Cerebellar nuclear complex (tissue), 1 donor: ENCODE measurements at regions not wholly inside any gene's neighbourhood (a gene's known extent, or its start where the extent isn't known, plus 50 kb on each side); places are given as distances from the start of the nearest gene placed in this dataset.

Source experiments
- DNase-seq, 2 experiments: peaks; one replicate each; lab custom pipeline; 2025; lab: John Stamatoyannopoulos, UW

DNA sequence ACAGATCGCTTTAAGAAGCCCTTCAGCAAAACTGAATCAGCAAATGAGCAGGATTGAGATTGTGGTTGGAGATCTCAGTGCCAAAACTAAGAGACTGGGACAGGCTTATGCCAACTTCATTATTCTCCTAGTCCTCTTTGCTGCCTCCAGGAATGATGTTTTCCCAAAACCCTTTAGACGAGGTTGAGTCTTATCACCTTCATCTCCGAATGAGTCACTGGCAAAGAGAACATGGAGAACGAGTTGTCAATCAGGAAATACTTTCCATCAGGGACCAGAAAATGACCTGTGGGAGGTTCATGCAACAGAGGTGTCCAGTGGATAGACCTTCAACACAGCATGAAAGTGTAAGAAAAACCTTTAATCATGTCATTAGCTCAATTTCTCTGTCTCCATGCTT is 461.5 kb downstream of the RMST start:
- no peak for DNase-seq

DNA sequence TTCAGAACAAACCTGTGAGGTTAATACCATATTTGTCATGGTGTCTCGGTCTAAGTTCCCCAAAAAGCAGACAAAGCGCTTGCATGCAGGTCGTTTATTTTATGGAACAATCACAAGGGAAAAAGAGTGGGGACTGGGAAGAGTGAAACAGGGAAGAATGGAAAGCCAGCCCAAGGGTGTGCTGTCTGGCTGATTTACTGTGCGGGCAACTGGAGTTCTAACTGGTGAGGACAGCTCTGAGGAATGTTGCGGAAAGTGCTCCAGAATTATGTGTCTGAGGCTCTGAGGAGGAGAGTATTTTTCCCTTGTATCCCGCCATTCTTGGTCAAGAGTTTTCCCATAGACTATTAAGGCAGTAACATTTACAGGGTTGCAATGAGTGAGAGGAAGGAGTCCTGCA is 465.4 kb downstream of the RMST start:
- no peak for DNase-seq

DNA sequence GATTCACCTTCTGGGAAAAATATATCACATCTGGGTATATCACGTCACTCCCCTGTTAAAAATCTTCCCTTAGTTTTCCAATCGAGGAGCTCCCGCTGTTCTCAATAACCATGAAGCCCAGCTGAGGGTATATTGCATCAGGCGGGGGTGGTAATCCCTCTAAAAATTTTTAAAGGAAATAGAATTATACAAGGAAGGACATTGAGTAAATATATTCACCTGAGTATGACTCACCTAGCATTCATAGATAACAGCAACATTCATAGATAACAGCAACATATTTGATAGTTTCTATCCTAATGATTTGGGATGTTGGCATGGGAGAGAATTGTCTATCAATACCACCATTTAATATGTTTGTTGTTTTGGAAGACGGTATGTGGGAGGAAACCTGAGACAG is 473.6 kb downstream of the RMST start:
- no peak for DNase-seq

DNA sequence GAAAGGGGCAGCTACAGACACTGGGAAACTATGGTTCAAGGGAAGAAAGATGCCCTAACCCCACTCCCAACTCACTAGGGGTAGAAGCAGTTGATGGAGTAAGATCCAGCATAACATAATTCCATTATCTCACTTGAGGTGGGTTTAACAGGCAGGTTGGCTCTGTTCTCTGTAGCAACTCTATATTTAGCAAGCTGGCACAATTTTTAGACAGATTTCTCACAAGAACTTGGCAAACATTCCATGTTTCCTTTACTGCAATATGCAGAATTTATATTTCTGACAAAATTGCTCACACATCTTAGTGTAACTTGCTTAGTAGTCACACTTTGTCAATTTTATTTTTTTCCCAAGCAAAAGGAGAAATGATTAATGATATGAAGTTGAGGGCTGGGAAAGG is 475.4 kb downstream of the RMST start:
- DNase-seq: no peak

DNA sequence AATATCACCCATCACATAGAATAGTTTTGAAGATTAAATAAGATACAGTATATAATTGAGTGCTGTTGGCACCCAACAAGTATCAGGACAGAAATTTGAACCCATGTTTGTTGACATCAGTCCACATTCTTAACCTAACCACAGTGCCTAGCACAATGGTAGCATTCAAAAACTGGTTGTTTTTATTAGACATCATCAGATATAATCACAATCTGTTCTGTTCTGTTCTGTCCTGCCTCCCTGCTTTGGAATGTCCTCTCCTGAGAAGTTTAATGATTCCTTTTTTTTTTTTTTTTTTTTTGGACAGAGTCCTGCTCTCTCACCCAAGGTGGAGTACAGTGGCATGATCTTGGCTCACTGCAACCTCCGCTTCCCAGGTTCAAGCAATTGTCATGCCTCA is 476.6 kb downstream of the RMST start:
- DNase-seq: no peak

DNA sequence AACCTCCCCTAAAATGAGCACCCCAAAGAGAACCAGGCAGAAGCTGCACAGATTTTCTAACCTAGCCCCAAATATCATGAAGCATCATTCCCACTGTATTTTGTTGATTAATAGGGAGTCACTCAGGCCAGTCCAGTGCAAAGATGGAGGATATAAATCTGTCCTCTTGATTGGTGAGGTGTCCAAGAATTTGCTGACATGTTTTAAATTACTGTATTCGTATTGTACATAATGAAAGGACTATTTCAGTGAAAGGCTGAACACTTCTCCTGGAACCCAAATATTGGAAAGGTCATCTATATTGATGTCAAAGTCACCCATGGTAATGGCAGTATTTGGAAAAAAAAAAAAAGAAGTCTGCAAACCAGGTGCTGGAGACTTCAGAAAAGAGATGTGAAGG is 477.5 kb downstream of the RMST start:
- no peak for DNase-seq

DNA sequence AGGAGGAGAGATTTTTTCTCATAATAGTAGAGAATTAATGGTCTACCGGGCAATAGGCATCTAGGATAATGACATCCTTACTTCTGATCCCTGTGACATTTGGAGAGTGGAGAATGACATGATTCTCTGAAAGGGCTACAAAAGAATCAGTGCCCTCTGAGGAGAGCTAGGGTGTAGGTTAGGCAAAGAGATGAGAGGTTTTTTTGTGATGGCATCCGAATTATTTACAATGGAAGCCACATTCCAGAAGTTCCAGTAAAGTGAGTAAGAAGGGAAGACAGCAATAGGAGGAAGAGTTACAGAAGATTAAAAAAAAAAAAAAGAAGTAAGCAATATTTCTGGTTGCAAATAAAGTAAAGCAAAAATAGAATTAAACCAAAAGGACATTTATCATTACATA is 478.0 kb downstream of the RMST start:
- no peak for DNase-seq

DNA sequence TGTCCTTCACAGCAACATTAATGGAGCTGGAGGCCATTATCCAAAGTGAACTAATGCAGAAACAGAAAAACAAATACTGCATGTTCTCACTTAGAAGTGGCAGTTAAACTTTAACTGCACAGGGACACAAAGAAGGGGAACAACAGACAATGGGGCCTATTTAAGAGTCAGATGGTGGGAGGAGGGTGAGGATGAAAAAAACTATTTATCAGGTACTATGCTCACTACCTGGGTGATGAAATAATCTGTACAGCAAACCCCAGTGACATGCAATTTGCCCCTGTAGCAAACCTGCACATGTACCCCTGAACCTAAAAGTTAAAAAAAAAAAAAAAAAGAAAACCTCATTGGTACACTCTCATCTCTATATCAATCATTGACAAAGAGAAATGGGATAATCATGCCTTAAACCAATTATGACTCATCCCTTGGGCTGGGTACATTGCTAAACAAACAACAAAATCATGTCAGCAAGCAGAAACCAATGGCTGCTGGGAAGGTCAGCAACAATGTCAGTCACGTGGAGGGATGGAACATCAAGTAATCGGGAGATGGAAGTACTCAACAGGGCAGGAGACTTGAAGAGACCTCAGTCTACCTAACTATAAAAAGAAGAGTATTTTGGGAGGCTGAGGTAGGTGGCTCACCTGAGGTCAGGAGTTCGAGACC is 479.2 kb downstream of the RMST start:
- no peak for DNase-seq

DNA sequence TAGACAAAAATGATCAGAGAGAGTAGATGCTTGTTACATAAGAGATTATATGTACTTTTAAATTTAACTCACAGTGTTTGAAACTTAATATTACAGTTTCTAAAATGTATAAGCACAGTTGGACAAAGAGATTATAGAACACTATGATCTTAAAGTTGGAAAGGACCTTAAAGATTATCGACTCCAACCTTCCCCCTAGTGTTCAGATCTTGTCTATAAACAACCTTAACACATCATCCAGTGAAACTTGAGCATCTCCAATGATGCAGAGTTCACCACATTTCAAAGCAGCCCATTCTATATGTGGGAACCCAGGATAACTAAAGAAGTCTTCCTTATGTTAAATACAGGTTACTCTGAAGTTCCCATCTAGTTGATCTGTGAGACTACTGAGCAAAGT is 480.8 kb downstream of the RMST start:
- DNase-seq: no peak

DNA sequence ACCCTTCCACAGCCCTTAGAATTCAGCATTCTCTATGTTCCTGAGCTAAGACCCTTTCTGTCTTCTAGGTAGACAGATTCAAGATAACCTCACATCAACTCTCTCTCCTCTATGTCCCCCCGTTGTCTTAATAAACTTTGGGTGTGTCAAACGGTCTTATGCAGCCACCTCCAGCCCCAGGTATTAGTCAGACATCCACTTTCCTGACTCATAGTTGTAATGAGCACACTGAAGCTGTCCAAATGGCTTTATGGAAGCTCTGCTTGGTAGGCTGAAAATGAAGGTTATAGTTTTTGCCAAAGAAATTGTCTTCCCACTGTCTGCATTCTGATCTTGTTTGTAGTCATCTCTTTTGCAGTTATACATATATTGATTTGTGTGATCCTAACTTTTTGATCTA is 482.0 kb downstream of the RMST start:
- DNase-seq: no peak

DNA sequence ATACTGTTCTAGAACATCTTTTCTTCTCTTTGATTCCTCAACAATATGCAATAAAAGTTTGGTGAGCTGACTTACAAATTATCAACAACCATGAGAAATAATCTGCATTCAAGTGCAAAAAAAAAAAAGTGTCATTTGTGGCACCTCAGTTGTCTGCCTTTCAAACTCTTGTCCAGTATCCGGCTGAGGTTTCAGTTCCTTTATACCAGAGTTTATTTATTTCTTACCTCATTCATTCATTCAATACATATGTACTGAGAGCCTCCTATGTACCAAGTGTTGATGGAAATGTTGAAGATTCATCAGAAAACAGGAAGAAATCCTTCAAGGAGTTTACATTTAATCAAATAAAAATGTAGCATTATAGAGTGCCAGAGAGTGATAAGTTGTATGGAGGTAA is 484.1 kb downstream of the RMST start:
- no peak for DNase-seq

DNA sequence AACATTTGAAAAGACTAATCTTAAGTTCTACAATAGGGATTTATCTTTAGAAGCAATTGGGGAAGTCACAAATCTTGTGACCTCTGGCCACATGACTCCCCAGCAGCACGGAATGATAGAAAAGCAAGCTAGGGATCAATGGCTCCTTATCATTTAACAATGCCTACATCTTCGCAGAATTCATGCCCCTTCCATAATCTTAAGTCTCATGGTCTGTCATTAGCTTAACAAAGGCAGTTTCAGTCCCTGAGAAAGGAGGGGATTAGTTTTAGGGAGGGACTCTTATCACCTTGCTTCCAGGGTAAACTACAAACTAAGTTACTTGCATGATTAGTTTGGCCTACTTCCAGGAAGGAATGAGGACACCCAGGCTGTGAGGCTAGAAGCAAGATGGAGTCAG is 486.0 kb downstream of the RMST start:
- no peak for DNase-seq

DNA sequence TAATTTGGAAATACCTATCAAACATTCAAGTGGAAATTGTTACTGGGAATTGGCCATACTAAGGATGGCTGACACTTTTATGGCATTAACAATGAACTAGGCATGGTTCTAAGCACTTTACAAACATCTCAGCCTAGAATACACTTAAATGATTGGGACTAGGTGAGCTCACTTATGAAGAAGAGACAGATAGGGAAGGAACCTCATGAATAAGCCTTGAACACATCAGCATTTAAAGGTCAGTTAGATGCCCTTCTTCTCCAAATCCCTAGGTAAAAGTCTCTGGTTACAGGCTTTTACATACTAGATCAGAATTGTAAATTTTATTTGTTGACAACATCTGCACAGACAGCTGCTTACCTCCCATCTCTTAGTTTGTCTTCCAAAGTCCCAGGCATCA is 488.6 kb downstream of the RMST start:
- no peak for DNase-seq

DNA sequence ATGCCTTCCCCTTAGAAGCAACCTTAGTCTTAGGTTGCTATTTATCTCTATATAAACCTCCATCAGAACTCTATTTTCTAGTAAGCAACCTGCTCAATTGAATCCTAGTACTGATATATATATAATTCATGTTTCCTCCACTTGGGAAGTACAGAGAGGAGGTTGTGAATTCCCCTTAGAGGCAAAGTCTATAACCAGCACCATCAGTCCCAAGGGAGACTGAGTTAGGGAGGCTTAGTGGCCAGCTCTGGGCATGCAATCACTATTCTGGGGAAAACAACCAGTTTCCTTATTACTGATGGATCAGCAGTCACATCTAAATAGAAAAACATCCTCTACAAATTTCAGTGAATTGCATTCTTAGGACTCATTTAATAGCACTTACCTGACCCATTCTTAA is 489.1 kb downstream of the RMST start:
- DNase-seq: no peak

DNA sequence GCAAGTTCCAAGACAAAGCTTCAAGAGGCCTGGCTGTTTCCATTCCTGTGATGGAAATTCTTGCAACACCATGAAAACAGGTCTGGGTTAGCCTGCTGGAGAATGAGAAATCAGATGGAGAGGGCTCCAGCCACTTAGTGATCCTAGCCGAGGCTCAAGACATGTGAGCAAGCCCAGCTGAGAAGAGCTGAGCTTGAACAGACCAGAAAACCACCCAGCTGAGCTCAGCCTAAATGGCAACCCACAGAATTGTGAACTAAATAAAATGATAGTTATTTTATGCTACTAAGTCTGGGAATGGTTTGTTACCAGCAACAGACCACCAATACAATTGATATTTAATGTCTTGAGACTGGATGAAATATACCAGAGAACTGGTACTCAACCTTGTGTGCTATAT is 494.5 kb downstream of the RMST start:
- DNase-seq: no peak

DNA sequence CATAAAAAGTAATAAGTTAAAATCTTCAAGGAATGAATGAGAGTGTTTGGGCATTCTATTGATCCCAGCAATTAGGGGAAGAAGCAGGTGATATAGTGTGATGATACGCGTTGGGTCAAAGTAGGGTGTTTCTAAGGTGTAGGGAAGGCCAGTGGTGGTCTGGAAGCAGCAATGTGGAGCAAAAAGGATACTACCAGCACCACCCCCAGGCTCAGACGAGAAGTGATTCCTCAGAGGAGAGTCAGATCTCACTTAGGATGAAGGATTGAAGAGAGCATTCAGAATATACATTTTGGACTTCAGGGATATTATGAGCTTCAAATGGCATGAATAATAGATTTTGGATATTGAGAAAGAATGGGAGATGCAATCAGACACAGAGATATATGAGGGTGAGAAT is 497.6 kb downstream of the RMST start:
- no peak for DNase-seq

DNA sequence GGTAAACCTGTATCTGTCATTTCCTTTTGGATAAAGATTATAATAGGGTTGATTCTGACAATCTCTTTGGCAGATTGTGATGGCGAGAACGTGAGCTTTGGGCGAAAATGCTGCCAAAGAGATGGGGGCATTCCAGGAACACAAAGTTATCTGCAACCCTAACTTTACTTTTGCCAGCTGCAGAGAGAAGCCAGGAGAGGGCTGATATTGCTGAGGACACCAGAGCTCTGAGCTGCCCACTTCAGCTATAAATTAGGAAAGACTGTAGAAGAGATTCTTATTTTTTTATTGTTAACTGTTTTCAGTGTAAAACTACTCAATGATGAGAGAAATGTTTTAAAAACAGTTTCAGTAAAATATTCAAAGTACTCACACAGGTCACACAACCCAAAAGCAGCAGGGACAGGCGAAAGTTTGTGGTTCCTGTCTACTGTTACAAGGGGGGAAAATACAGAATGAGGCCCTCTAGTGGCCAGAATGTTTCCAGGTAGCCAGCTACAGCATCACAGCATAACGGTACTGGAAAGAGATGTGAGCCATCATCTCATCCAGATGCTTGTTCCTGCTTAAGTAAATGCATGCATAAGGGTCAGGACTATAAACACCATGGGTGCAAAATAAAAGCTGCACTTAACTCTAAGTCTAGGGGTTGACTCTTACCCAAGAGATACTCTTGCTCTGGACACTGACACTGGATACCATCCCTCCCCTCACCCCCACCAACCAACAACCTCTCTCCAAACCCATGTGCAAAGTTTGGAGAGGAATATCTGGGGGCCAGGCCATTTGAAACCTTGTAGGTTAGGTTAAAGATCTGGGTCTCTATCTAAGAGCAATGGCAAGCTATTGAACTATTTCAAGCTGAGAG is 498.4 kb downstream of the RMST start:
- DNase-seq: no peak

DNA sequence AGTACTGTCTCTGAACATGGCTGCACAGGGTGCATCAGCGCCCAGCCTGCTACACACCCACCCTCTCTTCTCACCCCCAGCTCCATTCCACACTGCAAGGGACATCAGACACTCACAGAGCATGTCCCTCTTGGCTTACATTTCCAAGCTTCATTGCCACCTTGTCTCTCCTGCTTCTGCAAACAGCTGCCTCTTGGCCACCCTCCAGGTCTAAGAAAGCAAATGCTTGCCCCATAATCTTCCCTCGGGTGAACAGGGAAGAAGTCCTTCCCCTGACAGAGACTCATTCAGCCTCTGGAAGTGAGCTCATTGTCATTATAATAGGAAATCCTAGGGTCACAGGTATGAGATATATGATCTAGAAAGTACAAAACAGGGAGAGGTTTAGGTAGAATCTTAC is 505.2 kb downstream of the RMST start:
- DNase-seq: no peak

DNA sequence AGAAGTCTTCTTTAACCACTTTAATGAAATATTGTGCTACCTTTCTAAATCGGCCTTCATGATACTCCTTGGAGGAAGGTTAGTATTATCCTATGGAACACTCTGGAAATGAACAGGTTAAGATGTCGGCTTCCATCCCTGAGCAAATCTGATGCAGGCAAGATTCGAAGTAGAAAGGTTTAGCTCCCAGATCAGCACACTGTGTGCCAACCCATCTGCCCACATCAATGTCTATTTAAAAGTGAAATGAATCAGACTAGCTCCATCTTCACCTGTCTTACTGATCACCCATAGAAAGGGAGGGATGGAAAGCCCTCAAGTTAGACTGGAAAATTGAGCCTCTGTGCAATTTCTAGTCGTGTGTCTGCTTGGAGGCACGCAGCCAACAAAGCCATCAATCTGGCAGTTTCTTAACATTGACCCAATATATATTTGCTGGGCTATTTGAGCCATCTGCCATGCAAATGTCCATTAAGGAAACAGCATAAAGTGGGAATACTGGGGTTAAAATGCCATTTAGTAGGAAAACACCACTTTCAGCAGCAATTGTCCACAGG is 506.1 kb downstream of the RMST start:
- DNase-seq: no peak

DNA sequence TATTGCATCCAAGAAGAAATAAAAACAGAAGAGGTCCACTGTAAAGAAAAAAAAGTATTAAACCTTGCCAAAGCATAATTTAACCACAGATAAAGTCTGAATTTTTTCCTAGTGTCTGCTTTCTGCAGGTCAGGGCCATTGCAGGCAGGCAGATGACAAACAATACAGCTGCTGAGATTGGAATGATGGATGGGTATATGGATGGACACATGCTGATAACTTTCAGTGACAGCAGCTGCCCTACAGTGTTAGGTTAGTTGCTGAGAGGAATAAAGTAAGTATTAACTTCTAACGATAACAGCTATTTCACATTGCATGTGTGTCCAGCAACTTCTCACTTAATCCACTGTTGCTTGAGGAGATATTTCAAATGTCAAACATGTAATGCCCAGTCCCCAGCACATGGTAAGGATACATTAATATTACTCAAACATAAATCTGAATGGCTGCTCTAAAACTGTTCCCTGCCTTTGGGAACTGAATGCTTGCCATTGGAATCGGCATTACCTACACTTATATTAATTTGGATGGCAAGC is 515.3 kb downstream of the RMST start:
- no peak for DNase-seq

DNA sequence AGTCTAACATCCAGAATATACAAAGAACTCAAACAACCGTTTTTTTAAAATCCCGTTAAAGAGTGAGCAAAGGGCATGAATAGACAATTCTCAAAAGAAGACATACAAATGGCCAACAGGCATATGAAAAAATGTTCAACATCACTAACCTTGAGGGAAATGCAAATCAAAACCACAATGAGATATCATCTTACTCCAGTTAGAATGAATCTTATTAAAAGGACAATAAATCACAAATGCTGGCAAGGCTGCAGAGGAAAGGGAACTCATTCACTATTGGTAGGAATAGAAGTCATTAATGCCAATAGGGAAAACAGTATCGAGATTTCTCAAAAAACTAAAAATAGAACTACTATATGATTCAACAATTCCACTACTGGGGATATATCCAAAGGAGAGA is 520.1 kb downstream of the RMST start:
- no peak for DNase-seq

DNA sequence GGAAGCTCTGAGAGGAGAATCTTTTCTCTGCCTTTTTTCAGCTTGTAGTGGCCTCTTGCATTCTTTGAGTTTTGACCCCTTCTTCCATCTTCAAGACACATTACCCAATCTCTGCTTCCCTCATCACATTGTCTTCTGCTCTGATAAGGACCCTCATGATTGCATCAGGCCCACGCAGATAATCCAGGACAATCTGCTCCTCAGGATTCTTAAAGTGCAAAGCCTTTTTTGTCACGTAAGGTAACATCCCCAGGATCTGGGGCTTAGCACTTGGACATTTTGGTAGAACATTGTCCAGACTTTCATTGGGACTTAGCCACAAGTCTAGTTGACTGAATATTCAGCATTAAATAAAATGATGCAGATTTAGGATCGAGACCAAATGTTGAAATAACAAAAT is 521.2 kb downstream of the RMST start:
- no peak for DNase-seq

DNA sequence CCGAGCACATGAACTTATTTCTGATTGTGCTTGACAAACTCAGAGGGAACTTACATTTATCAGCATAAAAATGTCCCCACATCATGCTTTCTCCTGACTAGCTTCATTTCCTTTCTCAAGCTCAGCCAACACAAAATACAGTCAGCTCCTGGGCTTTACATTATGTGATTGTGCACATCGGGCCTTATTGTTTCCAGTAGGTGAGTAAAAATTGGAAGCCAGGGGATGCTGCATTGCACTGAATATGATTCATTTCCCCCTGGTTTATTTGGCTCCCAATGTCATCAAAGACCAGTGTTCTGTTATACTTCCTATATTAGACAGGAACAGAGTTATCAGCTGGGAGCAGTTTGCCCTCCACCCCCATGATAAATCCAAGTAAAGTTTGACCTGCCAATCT is 521.8 kb downstream of the RMST start:
- DNase-seq: no peak
